CD14-positive monocyte (primary cell): ENCODE measurements at regions not wholly inside any gene's neighbourhood (a gene's known extent, or its start where the extent isn't known, plus 50 kb on each side); places are given as distances from the start of the nearest gene placed in this dataset.

Source experiments
- DNase-seq, 3 donors: peaks; one replicate each; pipeline ENCODE4 v3.0.0-alpha.2; 2011 to 2022
- H2AFZ ChIP-seq: 2 replicates; pipeline ENCODE4 v1.6.0; 2012; ENCODE audit warnings: mild to moderate bottlenecking, low read depth, low read length, inconsistent platforms; ENCODE audit not compliant: insufficient read depth, poor library complexity, severe bottlenecking
- H3K27ac ChIP-seq, 2 donors: 1 replicate in 1 of 2; 2 replicates in 1 of 2; pipeline ENCODE4 v1.5.1; 2012 to 2013; ENCODE audit warnings: low read length in 2 of 2, control low read depth in 1 of 2, inconsistent platforms in 1 of 2, low read depth in 1 of 2, mild to moderate bottlenecking in 1 of 2
- H3K27me3 ChIP-seq, 2 donors: one replicate each; pipeline versions ENCODE4 v1.6.0 to v1.6.1; 2011 to 2013; ENCODE audit warnings: low read length in 2 of 2; ENCODE audit not compliant: control insufficient read depth in 2 of 2, insufficient read depth in 2 of 2
- H3K36me3 ChIP-seq, 2 donors: replicated peaks in 1 of 2; 1 replicate in 1 of 2; 2 replicates in 1 of 2; pipeline versions ENCODE4 v1.5.1 to v1.6.1; 2012 to 2013; ENCODE audit warnings: low read length in 2 of 2, control low read depth in 1 of 2, inconsistent platforms in 1 of 2, mild to moderate bottlenecking in 1 of 2; ENCODE audit not compliant: insufficient read depth in 2 of 2, control insufficient read depth in 1 of 2
- H3K4me1 ChIP-seq, 2 donors: 1 replicate in 1 of 2; 2 replicates in 1 of 2; pipeline versions ENCODE4 v1.5.1 to v1.6.1; 2012 to 2013; ENCODE audit warnings: low read length in 2 of 2, control low read depth in 1 of 2, inconsistent platforms in 1 of 2, mild to moderate bottlenecking in 1 of 2, moderate library complexity in 1 of 2; ENCODE audit not compliant: insufficient read depth in 2 of 2, control insufficient read depth in 1 of 2
- H3K4me2 ChIP-seq: replicated peaks from 2 replicates; pipeline ENCODE3; 2012; ENCODE audit warnings: low read length, moderate library complexity, mild to moderate bottlenecking; ENCODE audit not compliant: poor library complexity, severe bottlenecking; ENCODE audit errors: extremely low read depth
- H3K4me3 ChIP-seq, 3 experiments: fragments of 200-600 bp in 1 of 3; sonication (generic) in 1 of 3; replicated peaks in 1 of 3; 1 replicate in 2 of 3; 2 replicates in 1 of 3; pipeline ENCODE4 v1.5.1; 2011 to 2013; ENCODE audit warnings: low read length in 3 of 3, mild to moderate bottlenecking in 3 of 3, control low read depth in 2 of 3, low read depth in 2 of 3, inconsistent platforms in 1 of 3, moderate library complexity in 1 of 3
- H3K79me2 ChIP-seq: 2 replicates; pipeline ENCODE4 v1.6.0; 2012; ENCODE audit warnings: mild to moderate bottlenecking, control low read depth, inconsistent platforms, low read length, moderate library complexity; ENCODE audit not compliant: insufficient read depth
- H3K9ac ChIP-seq: 2 replicates; pipeline ENCODE4 v1.6.0; 2017; ENCODE audit warnings: low read length, mild to moderate bottlenecking; ENCODE audit not compliant: insufficient read depth, poor library complexity, severe bottlenecking
- H3K9me3 ChIP-seq, 2 donors: replicated peaks in 1 of 2; 1 replicate in 1 of 2; 2 replicates in 1 of 2; pipeline versions ENCODE4 v1.5.1 to v1.6.1; 2012 to 2013; ENCODE audit warnings: low read length in 2 of 2, control low read depth in 1 of 2; ENCODE audit not compliant: control insufficient read depth in 1 of 2, insufficient read depth in 1 of 2
- H4K20me1 ChIP-seq: 2 replicates; pipeline ENCODE4 v1.6.0; 2012; ENCODE audit warnings: mild to moderate bottlenecking, low read length, control low read depth, moderate library complexity; ENCODE audit not compliant: insufficient read depth
- H3K27ac Mint-ChIP-seq, 7 donors: one replicate each; pipeline ENCODE4 v1.8.0; 2020; ENCODE audit warnings: mild to moderate bottlenecking in 7 of 7, mixed read lengths in 7 of 7, moderate library complexity in 6 of 7, inconsistent platforms in 2 of 7
- H3K27me3 Mint-ChIP-seq, 3 donors: one replicate each; pipeline ENCODE4 v1.8.0; 2021 to 2022; ENCODE audit warnings: low read depth in 3 of 3, mild to moderate bottlenecking in 3 of 3, mixed read lengths in 3 of 3, moderate library complexity in 3 of 3, inconsistent platforms in 1 of 3
- H3K36me3 Mint-ChIP-seq, 2 donors: one replicate each; pipeline ENCODE4 v1.8.0; 2020; ENCODE audit warnings: mixed read lengths in 2 of 2, inconsistent platforms in 1 of 2, mild to moderate bottlenecking in 1 of 2
- H3K4me1 Mint-ChIP-seq: one replicate; pipeline ENCODE4 v1.8.0; 2020; ENCODE audit warnings: mild to moderate bottlenecking, mixed read lengths
- H3K4me3 Mint-ChIP-seq, 2 donors: one replicate each; pipeline ENCODE4 v1.8.0; 2020; ENCODE audit warnings: mild to moderate bottlenecking in 2 of 2, mixed read lengths in 2 of 2, moderate library complexity in 1 of 2
- H3K9me3 Mint-ChIP-seq, 7 donors: one replicate each; pipeline ENCODE4 v1.8.0; 2020 to 2022; ENCODE audit warnings: mixed read lengths in 7 of 7, mild to moderate bottlenecking in 6 of 7, moderate library complexity in 6 of 7, inconsistent platforms in 2 of 7
- WGBS: methylation state at CpG from one replicate; pipeline ENCODE4 v1.1.5; 2013; ENCODE audit warnings: missing lambda C conversion rate; ENCODE audit not compliant: insufficient coverage; 5-methylcytosine and 5-hydroxymethylcytosine counted together
- intact Hi-C, 2 donors: fragments of 100-400 bp; cut with micrococcal nuclease; formaldehyde crosslinking; loops; one replicate each; pipeline versions ENCODE4 v1.15.0 to v1.15.1; 2023
- TF ChIP-seq, protein P1 (sequence below): fragments of 200-600 bp; IDR thresholded peaks from one replicate; pipeline ENCODE4 v1.8.0; 2022; ENCODE audit warnings: antibody characterized with exemption, mild to moderate bottlenecking

DNA sequence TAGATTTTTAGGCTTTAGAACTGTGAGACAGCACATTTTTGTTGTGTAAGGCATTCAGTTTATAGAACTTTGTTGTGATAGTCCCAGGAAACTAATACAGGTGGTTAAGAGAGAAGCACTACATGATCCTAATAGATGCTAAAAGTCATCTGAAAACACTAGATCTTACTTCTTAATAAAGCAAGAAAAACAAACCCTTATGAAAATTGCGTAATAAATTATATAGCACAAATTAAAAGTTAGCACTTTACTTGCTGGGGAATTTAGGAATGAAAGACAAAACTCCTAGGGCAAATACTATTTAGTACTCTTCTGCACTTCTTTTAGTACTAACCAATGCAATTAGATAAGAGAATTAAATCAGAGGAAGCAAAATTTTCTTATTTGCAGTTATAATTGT, 163.3 kb upstream of the SHISA6 start:
- intact Hi-C loops: no loop called here
- H3K9ac ChIP-seq: no peak overlapping the region
- DNase-seq: no peak
- H3K27ac Mint-ChIP-seq: no peak overlapping the region
- no peaks in the 10 kb centered on the region for H3K4me1 ChIP-seq
- H3K4me3 Mint-ChIP-seq: no peak overlapping the region
- H3K27me3 Mint-ChIP-seq: peaks cover 0 to 3% (median 0%) of the 10 kb centered on the region in 3 donors
- TF ChIP-seq, protein P1, sequence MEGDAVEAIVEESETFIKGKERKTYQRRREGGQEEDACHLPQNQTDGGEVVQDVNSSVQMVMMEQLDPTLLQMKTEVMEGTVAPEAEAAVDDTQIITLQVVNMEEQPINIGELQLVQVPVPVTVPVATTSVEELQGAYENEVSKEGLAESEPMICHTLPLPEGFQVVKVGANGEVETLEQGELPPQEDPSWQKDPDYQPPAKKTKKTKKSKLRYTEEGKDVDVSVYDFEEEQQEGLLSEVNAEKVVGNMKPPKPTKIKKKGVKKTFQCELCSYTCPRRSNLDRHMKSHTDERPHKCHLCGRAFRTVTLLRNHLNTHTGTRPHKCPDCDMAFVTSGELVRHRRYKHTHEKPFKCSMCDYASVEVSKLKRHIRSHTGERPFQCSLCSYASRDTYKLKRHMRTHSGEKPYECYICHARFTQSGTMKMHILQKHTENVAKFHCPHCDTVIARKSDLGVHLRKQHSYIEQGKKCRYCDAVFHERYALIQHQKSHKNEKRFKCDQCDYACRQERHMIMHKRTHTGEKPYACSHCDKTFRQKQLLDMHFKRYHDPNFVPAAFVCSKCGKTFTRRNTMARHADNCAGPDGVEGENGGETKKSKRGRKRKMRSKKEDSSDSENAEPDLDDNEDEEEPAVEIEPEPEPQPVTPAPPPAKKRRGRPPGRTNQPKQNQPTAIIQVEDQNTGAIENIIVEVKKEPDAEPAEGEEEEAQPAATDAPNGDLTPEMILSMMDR: no peak
- H2AFZ ChIP-seq: no peak overlapping the region
- no peaks in the 10 kb centered on the region for H3K9me3 ChIP-seq
- H3K79me2 ChIP-seq: no peaks in the 10 kb centered on the region
- no peak overlapping the region for H3K4me2 ChIP-seq
- H3K4me1 Mint-ChIP-seq: no peaks in the 10 kb centered on the region
- H3K9me3 Mint-ChIP-seq: peaks cover 0 to 6% (median 2%) of the 10 kb centered on the region in 7 donors
- H3K27me3 ChIP-seq: no peaks in the 10 kb centered on the region
- H3K36me3 Mint-ChIP-seq: no peaks in the 10 kb centered on the region
- no peaks in the 10 kb centered on the region for H3K36me3 ChIP-seq
- WGBS: no CpG with 5 or more reads among the region's 1 CpG
- H3K27ac ChIP-seq: no peak overlapping the region
- no peak overlapping the region for H3K4me3 ChIP-seq
- no peaks in the 10 kb centered on the region for H4K20me1 ChIP-seq

DNA sequence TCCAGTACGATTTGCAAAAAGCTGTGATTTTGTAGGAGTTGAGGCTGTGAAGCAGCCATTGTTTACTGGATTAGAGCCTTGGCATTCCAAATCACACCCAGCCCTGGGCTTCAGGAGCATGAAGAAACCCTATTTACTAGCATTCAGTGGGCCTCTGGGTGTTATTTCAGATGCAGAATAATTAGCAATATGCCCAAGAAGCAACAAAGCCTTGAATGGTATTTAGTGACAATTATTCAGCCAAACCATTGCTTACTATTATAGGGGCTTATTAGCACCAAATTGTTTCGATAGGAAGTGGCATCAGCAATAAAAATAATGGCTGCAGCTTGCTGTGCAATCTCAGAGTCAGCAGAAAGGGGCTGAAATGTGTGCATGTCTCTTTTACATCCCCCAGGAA, 166.6 kb upstream of the SHISA6 start:
- DNase-seq: no peak
- peaks cover 0 to 3% (median 0%) of the 10 kb centered on the region in 3 donors for H3K27me3 Mint-ChIP-seq
- no peak overlapping the region for H3K4me3 Mint-ChIP-seq
- Histone ChIP-seq H3K4me1 (no peaks in the 10 kb centered on the region), H3K9me3 (no peaks in the 10 kb centered on the region), H3K27me3 (no peaks in the 10 kb centered on the region), H2AFZ (no peak overlapping the region), H3K36me3 (no peaks in the 10 kb centered on the region), H4K20me1 (no peaks in the 10 kb centered on the region), H3K27ac (no peak overlapping the region), H3K9ac (no peak overlapping the region), H3K4me3 (no peak overlapping the region), H3K79me2 (no peaks in the 10 kb centered on the region), H3K4me2 (no peak overlapping the region)
- H3K4me1 Mint-ChIP-seq: no peaks in the 10 kb centered on the region
- peaks cover 1 to 15% (median 3%) of the 10 kb centered on the region in 7 donors for H3K9me3 Mint-ChIP-seq
- H3K27ac Mint-ChIP-seq: no peak overlapping the region
- no peaks in the 10 kb centered on the region for H3K36me3 Mint-ChIP-seq
- intact Hi-C loops: no loop called here
- TF ChIP-seq, protein P1: no peak
- no CpG with 5 or more reads among the region's 2 CpGs for WGBS
